ENCODE measurements at regions not wholly inside any gene's neighbourhood (a gene's known extent, or its start where the extent isn't known, plus 50 kb on each side); places are given as distances from the start of the nearest gene placed in this dataset.

DNA sequence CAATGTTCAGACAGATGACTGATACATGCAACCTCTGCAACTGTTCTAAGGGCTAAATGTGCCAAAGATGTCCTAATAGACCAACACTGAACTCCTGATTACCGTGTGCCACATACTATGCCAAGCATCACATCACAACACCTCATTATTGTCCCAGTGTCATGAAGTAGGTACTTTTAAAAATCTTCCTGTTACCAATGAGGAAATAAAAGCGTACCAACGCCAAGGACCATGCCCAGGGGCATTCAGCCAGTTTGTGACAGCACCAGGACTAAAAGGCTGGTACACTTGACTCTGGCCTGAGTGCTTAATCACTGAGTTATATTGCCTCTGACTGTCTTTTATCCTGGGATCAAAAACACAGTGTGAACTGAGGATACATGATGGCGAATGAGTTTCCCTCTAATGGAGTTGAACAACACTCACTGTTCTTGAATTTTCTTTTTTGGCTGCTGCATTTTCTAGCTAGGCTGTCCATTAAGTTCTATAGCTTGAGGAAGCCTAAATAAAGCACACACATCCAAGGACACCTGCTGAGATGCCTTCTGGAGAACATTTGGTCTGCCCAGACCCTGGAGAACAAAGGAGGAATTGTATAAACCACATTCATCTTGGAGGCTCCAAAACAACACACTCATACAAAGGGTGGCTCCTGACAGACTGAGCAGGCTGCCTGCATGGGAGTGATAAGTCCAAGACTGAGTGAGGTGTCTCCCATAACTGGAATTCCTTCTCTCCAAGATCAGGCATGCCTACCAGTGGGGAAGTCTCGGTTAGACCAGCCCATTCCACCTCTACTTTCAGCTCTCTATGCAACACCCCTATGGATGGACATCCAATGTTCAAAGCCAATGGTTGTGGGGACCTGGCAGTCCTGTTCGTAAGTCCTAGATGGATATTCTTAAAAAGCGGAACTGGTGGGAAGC lies 126.7 kb upstream of the PRICKLE2 start:
- DNase-seq: no peak

GRCh38 chr3:64349551-64349950 lies 124.3 kb upstream of the PRICKLE2 start:
- no peak for DNase-seq

DNA sequence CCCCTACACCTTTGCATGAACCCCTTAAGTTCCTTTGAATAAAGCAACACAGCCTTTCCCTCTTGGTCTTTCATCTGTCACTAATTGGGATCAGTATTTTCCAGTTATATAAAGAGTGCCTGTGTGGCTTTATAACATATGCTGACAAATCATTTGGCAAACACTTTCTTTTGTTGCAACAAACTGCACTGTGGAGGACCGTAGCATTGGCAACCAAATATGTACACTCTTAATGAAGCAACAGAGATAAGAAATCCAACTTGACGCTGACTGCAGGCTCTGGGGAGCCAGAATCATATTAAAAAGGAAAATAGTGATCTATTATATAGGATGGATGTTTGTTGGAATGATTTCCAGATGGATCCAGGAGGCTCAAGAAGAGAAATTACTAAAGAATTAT lies 120.1 kb upstream of the PRICKLE2 start:
- DNase-seq: no peak

DNA sequence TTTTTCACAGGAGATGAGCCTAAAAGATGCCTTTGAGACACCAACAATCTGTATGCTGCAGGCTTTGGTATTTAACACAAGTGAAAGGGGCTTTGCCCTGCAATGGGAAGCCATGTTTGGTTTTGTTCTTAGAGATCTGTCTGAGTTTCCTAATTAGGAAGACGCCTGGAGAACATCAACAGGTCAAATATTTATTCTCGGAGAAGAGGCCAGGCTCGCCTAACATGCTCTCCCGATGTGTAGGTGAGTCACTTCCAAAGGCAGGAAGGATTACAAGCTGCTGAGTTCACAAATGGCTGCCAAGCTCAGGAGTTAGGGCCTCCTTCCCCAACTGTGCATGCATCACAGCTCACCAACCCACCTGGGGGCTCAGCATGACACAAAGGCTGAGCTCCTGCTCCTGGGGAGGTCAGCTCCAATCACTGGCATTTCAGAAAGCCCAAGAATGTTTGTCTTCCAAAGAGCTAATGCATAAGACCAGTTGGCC lies 119.5 kb upstream of the PRICKLE2 start:
- no peak for DNase-seq

GRCh38 chr3:64343689-64344430 lies 118.6 kb upstream of the PRICKLE2 start:
- no peak for DNase-seq

DNA sequence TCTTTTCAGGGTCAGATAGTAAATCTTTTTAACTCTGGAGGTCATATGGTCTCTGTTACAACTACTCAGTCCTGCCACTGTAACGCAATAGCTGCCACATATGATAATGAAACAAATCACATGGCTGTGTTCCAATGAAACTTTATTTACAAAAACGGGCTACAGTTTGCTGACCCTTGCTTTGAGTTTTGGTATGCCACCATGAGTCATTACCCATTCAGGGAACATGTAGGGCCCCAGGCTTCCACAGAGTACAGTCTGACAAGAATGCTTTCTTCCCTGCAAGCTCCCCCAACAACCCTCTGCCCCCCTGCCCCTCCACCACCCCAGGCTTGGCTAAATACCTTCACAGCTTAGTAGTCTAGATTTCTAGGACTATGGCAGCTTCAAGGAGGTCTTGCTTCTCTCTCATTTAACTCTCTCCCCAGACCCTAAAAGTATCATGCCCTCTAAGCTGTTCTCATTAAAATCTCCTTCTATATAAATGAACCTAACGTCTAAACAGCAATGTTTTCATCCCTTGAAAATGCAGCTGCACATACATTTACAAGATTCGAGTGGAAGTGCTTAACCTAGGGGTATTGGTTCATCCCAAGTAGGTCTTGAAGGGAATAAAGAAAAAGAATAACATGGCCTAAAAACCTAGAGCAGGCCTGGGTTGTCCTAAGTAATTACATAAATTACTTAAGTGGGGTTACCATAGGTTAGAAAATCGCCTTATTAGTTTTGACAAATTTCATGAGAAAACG lies 117.8 kb upstream of the PRICKLE2 start:
- no peak for DNase-seq

DNA sequence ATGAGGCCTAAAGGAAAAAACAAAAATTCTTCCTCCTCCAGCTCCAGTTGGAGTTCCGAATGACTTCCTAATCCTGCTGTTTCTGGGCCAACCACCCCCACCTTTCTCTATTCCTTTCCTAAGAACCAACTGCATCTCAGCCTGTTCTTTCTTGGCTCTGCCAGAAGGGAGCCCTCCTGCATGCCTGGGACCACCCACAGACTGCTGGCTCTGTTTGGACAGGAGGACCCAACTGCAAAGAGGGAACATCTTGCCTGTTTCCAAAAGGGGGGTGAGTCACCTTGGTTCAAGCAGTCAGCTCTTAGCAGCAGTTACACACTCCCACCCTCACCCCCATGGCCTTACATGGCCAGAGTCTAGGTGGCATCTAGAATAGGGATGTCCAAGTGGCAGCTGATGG lies 116.0 kb upstream of the PRICKLE2 start:
- no peak for DNase-seq

GRCh38 chr3:64340641-64341101 lies 115.4 kb upstream of the PRICKLE2 start:
- DNase-seq: no peak

- no peak for DNase-seq
Measured at GRCh38 chr3:64336488-64336887, 111.2 kb upstream of the PRICKLE2 start.

- DNase-seq: no peak
Measured at GRCh38 chr3:64332459-64333350, 107.4 kb upstream of the PRICKLE2 start.

- no peak for DNase-seq
Measured at GRCh38 chr3:64331605-64332004, 106.3 kb upstream of the PRICKLE2 start.

DNA sequence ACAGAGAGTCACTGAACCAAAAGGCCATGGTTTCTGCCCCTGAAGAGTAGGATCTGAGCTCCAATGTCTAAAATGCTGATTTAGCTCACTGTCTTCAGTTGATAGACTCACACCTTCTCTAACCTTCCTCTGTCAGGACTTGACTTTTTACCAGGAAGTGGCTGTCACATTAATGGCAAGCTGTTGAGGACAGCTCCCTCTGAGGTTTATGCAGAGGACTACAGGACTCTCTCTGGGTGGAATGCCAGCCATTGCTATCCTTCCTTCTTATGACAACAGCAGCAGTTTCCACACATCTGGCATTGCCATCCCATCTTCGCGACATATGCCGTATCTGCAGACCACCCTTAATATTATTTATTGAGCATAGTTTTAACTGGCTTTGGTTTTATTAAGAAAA lies 103.8 kb upstream of the PRICKLE2 start:
- no peak for DNase-seq

- no peak for DNase-seq
Measured at GRCh38 chr3:64327100-64327804, 102.0 kb upstream of the PRICKLE2 start.

GRCh38 chr3:64321747-64322146 lies 96.5 kb upstream of the PRICKLE2 start:
- DNase-seq: no peak

GRCh38 chr3:64319391-64319790 lies 94.1 kb upstream of the PRICKLE2 start:
- DNase-seq: no peak

DNA sequence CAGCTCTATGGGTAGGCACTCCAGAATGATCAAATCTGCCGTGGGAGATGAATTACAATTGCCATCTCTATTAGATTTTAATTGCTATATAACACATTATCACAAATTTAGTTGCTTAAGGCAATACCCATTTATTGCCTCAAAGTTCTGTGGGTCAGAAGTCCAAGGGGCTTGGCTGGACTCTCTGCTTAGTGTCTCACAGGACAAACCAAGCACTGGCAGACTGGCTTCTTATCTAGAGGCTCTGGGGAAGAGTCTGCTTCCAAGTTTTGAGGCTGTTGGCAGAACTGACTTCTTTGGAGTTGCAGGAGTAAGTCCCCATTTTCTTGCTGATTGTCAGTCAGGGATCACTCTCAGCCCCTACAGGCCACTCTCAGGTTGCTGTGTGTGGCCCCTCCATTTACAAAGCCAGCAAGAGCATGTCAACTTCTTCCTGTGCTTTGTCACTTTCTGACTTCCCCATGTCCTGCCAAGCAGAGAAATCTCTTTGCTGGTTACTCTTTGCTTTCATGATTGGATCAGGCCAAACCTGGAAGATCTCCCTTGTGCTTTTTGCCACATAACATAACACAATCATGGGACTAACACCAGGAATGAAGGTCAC lies 93.5 kb upstream of the PRICKLE2 start:
- no peak for DNase-seq

DNA sequence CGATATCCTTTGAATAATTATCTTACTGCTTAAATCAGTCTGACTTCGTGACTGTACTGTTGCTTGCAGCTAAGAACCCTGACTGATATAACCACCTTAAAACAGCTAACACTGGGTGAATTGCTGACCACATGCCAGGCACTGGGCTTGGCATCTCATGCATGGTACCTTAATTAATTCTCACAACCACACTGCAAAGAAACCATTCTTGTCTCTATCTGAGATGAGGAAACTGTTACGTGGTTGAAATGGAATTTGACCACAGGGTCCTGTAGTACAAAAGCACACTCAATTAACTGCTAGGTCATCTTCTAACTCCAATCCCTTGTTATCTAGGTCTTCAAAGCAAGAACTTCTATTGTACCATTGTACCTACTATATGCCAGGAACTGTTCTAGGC lies 92.7 kb upstream of the PRICKLE2 start:
- no peak for DNase-seq

GRCh38 chr3:64316971-64317370 lies 91.7 kb upstream of the PRICKLE2 start:
- DNase-seq: no peak

DNA sequence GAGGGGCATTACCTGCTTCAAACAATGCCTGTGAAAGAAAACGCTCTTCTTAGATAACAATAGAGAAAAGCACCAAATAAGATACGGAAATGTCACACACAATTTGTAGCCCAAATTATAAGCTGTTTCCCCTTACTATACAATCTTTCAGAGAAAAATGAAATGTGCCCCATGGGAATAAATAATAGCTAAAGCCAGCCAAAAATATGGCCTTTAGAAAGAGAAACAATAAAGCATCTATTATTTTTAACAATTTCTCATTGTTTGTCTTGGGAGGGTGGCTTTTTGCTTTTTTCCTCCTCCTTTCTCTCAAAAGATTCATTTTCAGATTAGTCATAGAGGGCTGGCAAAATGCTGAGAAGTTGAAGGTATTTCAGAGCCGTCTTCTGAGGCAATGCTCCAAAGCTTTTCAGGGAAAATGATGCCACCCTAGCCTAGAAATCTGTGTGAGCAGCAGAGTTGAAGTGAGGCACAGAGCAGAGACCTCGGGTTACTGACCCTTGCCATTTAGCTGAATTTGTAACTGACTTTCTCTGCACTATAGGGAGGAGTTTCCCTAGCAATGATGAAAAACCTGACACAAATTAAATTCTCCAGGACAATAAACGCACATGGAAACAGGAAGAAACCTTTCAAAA lies 86.3 kb upstream of the PRICKLE2 start:
- DNase-seq: no peak

DNA sequence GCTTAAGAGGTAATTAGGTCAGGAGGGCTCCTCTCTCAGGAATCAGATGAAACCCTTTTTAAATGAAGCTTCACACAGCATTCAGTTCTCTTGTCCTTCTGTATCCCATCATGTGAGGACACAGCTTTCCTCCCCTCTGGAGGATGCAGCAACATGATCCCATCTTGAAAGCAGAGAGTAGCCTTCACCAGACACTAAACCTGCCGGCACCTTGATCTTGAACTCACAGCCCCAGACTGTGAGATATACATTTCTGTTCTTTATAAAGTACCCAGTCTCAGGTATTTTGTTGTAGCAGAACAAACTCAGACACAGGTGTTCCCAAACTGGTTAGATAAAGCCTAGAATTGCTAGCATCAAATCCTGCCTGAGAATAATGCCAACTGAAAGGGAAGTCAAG lies 83.7 kb upstream of the PRICKLE2 start:
- DNase-seq: no peak

DNA sequence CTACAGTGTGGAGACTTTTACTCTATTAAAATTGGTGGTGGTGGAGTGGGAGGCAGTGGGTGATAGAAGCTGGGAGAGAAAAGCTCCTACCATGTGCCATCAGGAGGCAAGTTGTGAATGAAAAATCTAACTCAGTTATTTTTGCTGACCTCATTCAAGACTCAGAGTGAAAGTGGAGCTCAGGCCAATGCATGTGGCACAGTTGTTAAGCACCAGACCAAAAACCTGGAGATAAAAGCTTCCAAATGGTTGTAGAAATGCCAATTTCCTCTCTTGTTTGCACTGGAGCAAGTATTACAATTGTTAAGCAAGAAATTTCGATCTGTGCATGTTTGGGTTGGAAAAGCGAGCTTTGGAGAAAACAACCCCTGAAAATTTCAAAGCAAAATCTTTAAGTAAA lies 81.5 kb upstream of the PRICKLE2 start:
- DNase-seq: no peak

Measured in NCI-H526 treated with DMSO at 0.1 percent for 48 hours (cell line).